ENCODE measurements at regions not wholly inside any gene's neighbourhood (a gene's known extent, or its start where the extent isn't known, plus 50 kb on each side); places are given as distances from the start of the nearest gene placed in this dataset.
A peak's percentile ranks its signal among the peaks of the same experiment; 100 is the strongest.

- H3K4me1 Mint-ChIP-seq (ENCODE audit: low read depth): no peaks in the 10 kb centered on the region
- no peak for DNase-seq
- no peaks in the 10 kb centered on the region for H3K36me3 Mint-ChIP-seq (ENCODE audit: low read depth)
- H3K9me3 Mint-ChIP-seq: no peaks in the 10 kb centered on the region
- CTCF ChIA-PET: no interaction called here
- no peak overlapping the region for H3K27ac Mint-ChIP-seq
- H3K27me3 Mint-ChIP-seq (ENCODE audit: low read depth): no peaks in the 10 kb centered on the region
- intact Hi-C loops (cut with micrococcal nuclease): no loop called here
- H3K4me3 Mint-ChIP-seq: no peak overlapping the region
Measured at GRCh38 chr21:35484851-35485250, 435.7 kb upstream of the RUNX1 start.

GRCh38 chr21:35484032-35484431, 434.9 kb upstream of the RUNX1 start:
- Mint-ChIP-seq H3K9me3 (peaks cover 2% of the 10 kb centered on the region), H3K4me1 (ENCODE audit: low read depth) (peaks cover under 1% of the 10 kb centered on the region)

GRCh38 chr21:35482933-35483662, 434.0 kb upstream of the RUNX1 start:
- intact Hi-C loops (cut with micrococcal nuclease): no loop called here
- H3K27me3 Mint-ChIP-seq (ENCODE audit: low read depth): no peaks in the 10 kb centered on the region

More at GRCh38 chr21:35484032-35484431, 434.9 kb upstream of the RUNX1 start:
- no peaks in the 10 kb centered on the region for H3K36me3 Mint-ChIP-seq (ENCODE audit: low read depth)
- CTCF ChIA-PET: no interaction called here
- H3K4me3 Mint-ChIP-seq: no peak overlapping the region
- intact Hi-C loops (cut with micrococcal nuclease): no loop called here
- H3K27ac Mint-ChIP-seq: no peak overlapping the region
- no peak for DNase-seq
- no peaks in the 10 kb centered on the region for H3K27me3 Mint-ChIP-seq (ENCODE audit: low read depth)

GRCh38 chr21:35482096-35482495, 433.0 kb upstream of the RUNX1 start:
- CTCF ChIA-PET: interaction anchor here (1.0 kb wide), 1 partner anchor 10 kb away, joined by 3 read pairs; no protein-coding TSS in a partner anchor
- intact Hi-C loops (cut with micrococcal nuclease): no loop called here
- no peak overlapping the region for H3K4me3 Mint-ChIP-seq
- H3K4me1 Mint-ChIP-seq (ENCODE audit: low read depth): peaks cover 12% of the 10 kb centered on the region
- H3K36me3 Mint-ChIP-seq (ENCODE audit: low read depth): no peaks in the 10 kb centered on the region
- DNase-seq: no peak
- no peak overlapping the region for H3K27ac Mint-ChIP-seq
- H3K27me3 Mint-ChIP-seq (ENCODE audit: low read depth): no peaks in the 10 kb centered on the region
- peaks cover 2% of the 10 kb centered on the region for H3K9me3 Mint-ChIP-seq

More at GRCh38 chr21:35482933-35483662, 434.0 kb upstream of the RUNX1 start:
- CTCF ChIA-PET: interaction anchor here (1.0 kb wide), 1 partner anchor 9 kb away, joined by 3 read pairs; no protein-coding TSS in a partner anchor
- peaks cover 7% of the 10 kb centered on the region for H3K4me1 Mint-ChIP-seq (ENCODE audit: low read depth)
- no peaks in the 10 kb centered on the region for H3K36me3 Mint-ChIP-seq (ENCODE audit: low read depth)
- DNase-seq: no peak
- no peak overlapping the region for H3K27ac Mint-ChIP-seq
- H3K4me3 Mint-ChIP-seq: no peak overlapping the region
- peaks cover 2% of the 10 kb centered on the region for H3K9me3 Mint-ChIP-seq

- intact Hi-C loops (cut with micrococcal nuclease): no loop called here
- Mint-ChIP-seq H3K27me3 (ENCODE audit: low read depth) (no peaks in the 10 kb centered on the region), H3K4me1 (ENCODE audit: low read depth) (peaks cover 17% of the 10 kb centered on the region), H3K9me3 (peaks cover 2% of the 10 kb centered on the region), H3K36me3 (ENCODE audit: low read depth) (no peaks in the 10 kb centered on the region), H3K4me3 (no peak overlapping the region), H3K27ac (no peak overlapping the region)
- CTCF ChIA-PET: interaction anchor here (0.7 kb wide), 1 partner anchor 735 kb away, joined by 4 read pairs; no protein-coding TSS in a partner anchor
- no peak for DNase-seq
Measured at GRCh38 chr21:35481005-35481404, 431.9 kb upstream of the RUNX1 start.

GRCh38 chr21:35479529-35479928, 430.4 kb upstream of the RUNX1 start:
- CTCF ChIA-PET: no interaction called here
- Mint-ChIP-seq H3K4me1 (ENCODE audit: low read depth) (peaks cover 27% of the 10 kb centered on the region), H3K4me3 (no peak overlapping the region), H3K27me3 (ENCODE audit: low read depth) (no peaks in the 10 kb centered on the region), H3K9me3 (peaks cover 2% of the 10 kb centered on the region), H3K27ac (no peak overlapping the region), H3K36me3 (ENCODE audit: low read depth) (no peaks in the 10 kb centered on the region)
- DNase-seq: no peak
- intact Hi-C loops (cut with micrococcal nuclease): loop anchor here (5.0 kb wide), 1 partner anchor 48 kb away; no protein-coding TSS in a partner anchor

- no peaks in the 10 kb centered on the region for H3K27me3 Mint-ChIP-seq (ENCODE audit: low read depth)
- no peak overlapping the region for H3K27ac Mint-ChIP-seq
- H3K36me3 Mint-ChIP-seq (ENCODE audit: low read depth): no peaks in the 10 kb centered on the region
- no peak for DNase-seq
- H3K4me1 Mint-ChIP-seq (ENCODE audit: low read depth): peaks cover 27% of the 10 kb centered on the region
- CTCF ChIA-PET: interaction anchor here (0.6 kb wide), 1 partner anchor 512 kb away, joined by 4 read pairs; no protein-coding TSS in a partner anchor
- intact Hi-C loops (cut with micrococcal nuclease): loop anchor here (5.0 kb wide), 1 partner anchor 48 kb away; no protein-coding TSS in a partner anchor
- H3K4me3 Mint-ChIP-seq: no peak overlapping the region
- H3K9me3 Mint-ChIP-seq: peaks cover 2% of the 10 kb centered on the region
Measured at GRCh38 chr21:35479065-35479448, 430.0 kb upstream of the RUNX1 start.

GRCh38 chr21:35478161-35479064, 429.3 kb upstream of the RUNX1 start:
- Mint-ChIP-seq H3K9me3 (peaks cover 2% of the 10 kb centered on the region), H3K4me1 (ENCODE audit: low read depth) (peaks cover 28% of the 10 kb centered on the region), H3K36me3 (ENCODE audit: low read depth) (no peaks in the 10 kb centered on the region), H3K27ac (no peak overlapping the region), H3K4me3 (no peak overlapping the region), H3K27me3 (ENCODE audit: low read depth) (no peaks in the 10 kb centered on the region)
- intact Hi-C loops (cut with micrococcal nuclease): loop anchor here (5.0 kb wide), 1 partner anchor 49 kb away; no protein-coding TSS in a partner anchor
- CTCF ChIA-PET: interaction anchor here (0.6 kb wide), 2 partner anchors 512 to 1132 kb away, joined by 3 to 4 read pairs; no protein-coding TSS in a partner anchor
- no peak for DNase-seq

GRCh38 chr21:35477622-35478021, 428.5 kb upstream of the RUNX1 start:
- Mint-ChIP-seq H3K27ac (no peak overlapping the region), H3K9me3 (peaks cover 2% of the 10 kb centered on the region), H3K27me3 (ENCODE audit: low read depth) (no peaks in the 10 kb centered on the region), H3K36me3 (ENCODE audit: low read depth) (no peaks in the 10 kb centered on the region), H3K4me1 (ENCODE audit: low read depth) (peaks cover 29% of the 10 kb centered on the region), H3K4me3 (no peak overlapping the region)
- no peak for DNase-seq
- CTCF ChIA-PET: interaction anchor here (0.6 kb wide), 1 partner anchor 1132 kb away, joined by 3 read pairs; no protein-coding TSS in a partner anchor
- intact Hi-C loops (cut with micrococcal nuclease): loop anchor here (5.0 kb wide), 1 partner anchor 50 kb away; no protein-coding TSS in a partner anchor

- Mint-ChIP-seq H3K27ac (no peak overlapping the region), H3K9me3 (peaks cover 2% of the 10 kb centered on the region), H3K27me3 (ENCODE audit: low read depth) (no peaks in the 10 kb centered on the region), H3K4me3 (no peak overlapping the region), H3K36me3 (ENCODE audit: low read depth) (no peaks in the 10 kb centered on the region), H3K4me1 (ENCODE audit: low read depth) (peaks cover 29% of the 10 kb centered on the region)
- intact Hi-C loops (cut with micrococcal nuclease): loop anchor here (5.0 kb wide), 1 partner anchor 50 kb away; no protein-coding TSS in a partner anchor
- no peak for DNase-seq
- CTCF ChIA-PET: interaction anchor here (0.6 to 1.2 kb wide), 3 partner anchors 31 to 652 kb away, joined by 3 to 5 read pairs (median 4); no protein-coding TSS in a partner anchor
Measured at GRCh38 chr21:35476621-35477395, 427.7 kb upstream of the RUNX1 start.

- DNase-seq: peak; percentile 20
- Mint-ChIP-seq H3K36me3 (ENCODE audit: low read depth) (no peaks in the 10 kb centered on the region), H3K27me3 (ENCODE audit: low read depth) (no peaks in the 10 kb centered on the region), H3K27ac (peak overlapping the region; percentile 66), H3K4me3 (no peak overlapping the region), H3K9me3 (peaks cover 2% of the 10 kb centered on the region), H3K4me1 (ENCODE audit: low read depth) (peaks cover 33% of the 10 kb centered on the region)
- CTCF ChIA-PET: interaction anchor here (0.6 to 1.2 kb wide), 4 partner anchors 32 to 145 kb away, joined by 3 to 5 read pairs (median 4); no protein-coding TSS in a partner anchor
- intact Hi-C loops (cut with micrococcal nuclease): loop anchor here (5.0 kb wide), 1 partner anchor 52 kb away; no protein-coding TSS in a partner anchor
Measured at GRCh38 chr21:35475762-35476161, 426.7 kb upstream of the RUNX1 start.
